ENCODE measurements at regions not wholly inside any gene's neighbourhood (a gene's known extent, or its start where the extent isn't known, plus 50 kb on each side); places are given as distances from the start of the nearest gene placed in this dataset.
"Not testable (repeated sequence)": the region's sequence is repeated elsewhere in the genome, so short reads cannot be mapped to it uniquely, and the experiment has no call there.

DNA sequence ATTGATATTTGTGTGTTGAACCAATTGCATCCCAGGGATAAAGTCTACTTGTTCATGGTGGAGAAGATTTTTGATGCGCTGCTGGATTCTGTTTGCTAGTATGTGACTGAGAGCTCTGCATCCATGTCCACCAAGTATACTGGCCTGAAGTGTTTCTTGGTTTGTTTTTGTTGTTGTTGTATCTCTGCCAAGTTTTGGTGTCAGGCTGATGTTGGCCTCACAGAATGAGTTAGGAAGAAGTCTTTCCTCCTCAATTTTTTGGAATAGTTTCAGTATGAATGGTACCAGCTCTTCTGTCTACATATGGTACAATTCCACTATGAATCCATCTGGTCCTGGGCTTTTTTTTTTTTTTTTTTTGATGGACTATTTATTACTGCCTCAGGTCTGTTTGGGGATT, 50.9 kb upstream of the OSTN start:
- DNase-seq (ENCODE audit: low read depth): no peak

DNA sequence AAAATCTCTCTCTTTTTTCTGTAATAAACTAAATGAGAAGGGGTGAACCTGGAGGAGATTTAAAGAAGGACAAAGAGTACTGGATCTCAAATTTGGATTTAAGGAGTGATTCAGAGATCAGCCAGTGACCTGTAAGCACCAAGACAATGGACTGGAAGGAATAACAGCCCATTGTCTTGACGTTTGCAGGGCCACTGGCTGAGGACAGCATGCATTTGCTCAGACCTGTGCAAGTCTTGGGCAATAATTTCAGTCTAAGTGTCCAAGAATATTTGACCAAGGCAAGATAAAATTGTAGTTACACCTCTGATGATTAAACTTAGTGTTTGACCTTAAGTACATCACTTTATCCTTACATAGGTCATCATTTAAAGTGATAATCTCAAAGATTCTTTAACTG, 55.8 kb upstream of the OSTN start:
- no peak for DNase-seq (ENCODE audit: low read depth)

DNA sequence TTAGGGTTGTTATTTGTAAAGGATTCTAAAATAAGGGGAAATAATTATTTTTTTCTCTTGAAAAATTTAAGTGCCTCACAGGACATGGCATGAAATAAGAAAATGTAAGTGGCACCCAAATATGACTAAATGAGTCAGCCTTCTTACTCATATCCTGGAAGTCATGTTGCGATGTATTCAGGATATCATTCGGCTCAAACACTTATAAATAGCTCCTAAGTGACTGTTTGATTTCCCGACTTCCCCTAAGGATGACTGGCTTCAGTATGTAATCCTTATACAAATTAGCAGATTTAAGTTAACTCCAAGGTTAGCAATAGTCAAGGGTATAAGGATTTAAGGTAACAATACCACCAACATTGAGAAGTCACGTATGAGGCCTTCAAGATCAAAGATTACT, 57.3 kb upstream of the OSTN start:
- peak; percentile 83 for DNase-seq (ENCODE audit: low read depth)

DNA sequence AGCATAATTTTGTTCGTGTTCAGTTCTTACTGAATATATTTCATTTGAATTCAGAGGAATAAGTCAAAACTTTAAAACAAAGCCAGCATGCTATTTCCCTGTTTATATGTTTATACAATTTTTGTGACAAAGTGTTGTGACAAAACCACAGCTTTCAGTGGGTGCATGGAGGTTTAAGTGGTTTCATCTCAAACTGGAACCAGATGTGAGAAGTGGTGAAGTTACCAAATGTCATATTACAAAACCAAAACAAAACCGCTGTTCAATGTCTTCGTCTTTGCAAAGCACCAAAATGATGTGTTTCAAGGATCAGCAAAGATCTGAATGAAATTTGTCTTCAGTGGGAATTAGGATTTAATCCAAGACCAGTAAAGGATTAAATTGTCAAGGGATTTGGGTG, 59.3 kb upstream of the OSTN start:
- peak; percentile 12 for DNase-seq (ENCODE audit: low read depth)

DNA sequence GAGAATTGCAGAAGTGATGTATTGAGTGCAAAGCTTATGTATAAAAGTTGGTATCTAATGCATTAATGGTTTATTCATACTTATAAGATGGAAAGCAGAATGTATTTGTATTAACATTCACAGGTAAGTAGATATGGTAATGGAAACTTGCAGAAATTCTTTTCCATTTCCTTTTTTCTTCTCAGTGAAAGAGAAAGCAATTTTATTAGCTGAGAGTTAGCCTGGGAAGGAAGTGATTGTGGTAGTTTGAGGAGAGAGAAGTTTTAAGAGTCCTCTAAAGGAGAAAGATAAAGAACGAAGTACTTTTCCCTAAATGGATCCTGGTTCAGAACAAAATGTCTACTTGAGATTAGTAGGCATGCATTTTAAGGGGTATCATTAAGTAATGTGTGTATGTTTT, 60.1 kb upstream of the OSTN start:
- DNase-seq (ENCODE audit: low read depth): no peak

DNA sequence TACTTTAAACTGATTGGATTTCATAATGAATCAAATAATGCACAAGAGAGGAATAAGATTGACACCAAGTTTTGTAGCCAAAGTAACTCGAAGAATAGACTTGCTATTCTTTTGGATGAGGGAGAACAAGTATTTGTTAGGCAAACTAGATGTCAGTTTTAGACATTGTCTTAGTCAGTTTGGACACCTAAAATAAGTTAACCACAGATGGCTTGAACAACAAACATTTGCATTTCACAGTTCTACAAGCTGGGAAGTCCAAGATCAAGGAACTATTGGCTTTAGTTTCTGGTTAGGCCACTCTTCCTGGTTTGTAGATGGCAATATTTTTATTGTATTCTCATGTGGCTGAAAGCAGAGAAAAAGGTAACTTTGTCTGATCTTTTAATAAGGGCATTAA, 61.3 kb upstream of the OSTN start:
- no peak for DNase-seq (ENCODE audit: low read depth)

DNA sequence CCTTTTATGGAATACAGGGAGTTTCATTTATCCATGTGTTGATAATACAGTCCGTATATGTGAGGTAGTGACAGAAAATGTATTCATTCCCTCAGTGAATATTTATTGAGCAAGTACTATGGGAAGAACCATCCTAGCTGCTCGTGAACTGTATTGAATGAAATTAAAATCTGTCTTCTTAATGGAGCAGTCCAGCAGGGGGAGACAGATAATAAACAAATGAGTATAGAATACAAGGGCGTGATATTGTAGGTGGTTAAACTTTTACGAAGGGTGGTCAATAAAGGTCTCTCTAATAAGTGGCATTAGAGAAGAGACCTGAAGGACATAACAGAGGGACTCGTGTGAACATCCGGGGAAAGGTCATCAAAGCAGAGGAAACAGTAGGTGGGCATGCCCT, 62.7 kb upstream of the OSTN start:
- no peak for DNase-seq (ENCODE audit: low read depth)

DNA sequence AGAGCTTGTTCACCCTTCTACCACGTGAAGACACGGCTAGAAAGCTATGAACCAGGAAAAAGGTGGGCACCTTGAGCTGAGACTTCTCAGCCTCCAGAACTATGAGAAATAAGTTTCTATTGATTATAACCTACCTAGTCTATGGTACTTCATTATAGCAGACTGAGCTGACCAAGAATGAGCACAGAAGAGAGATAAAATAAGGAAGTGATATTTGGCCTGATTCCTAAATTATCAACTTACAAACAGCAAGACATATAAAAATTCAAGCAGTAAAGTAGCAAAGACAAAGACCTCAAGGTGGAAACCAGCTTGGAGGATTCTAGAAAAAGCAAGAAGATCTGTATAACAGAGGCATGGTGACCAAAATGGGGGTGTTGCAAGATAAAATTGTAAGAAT, 63.9 kb upstream of the OSTN start:
- DNase-seq (ENCODE audit: low read depth): no peak

DNA sequence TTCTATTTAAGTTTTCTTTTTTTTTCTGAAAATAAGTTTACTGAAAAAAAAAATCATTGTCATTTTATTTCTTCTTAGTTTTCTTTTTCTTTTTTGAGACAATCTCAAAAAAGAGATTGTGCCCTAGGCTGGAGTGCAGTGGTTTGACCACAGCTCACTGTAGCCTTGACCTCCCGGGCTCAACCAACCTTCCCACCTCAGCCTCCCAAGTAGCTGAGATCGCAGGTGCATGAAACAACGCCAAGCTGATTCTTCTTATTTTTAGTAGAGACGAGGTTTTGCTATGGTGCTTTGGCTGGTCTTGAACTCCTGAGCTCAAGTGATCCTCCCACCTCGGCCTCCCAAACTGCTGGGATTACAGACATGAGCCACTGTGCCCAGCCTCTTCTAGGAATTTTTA, 65.7 kb upstream of the OSTN start:
- no peak for DNase-seq (ENCODE audit: low read depth)

DNA sequence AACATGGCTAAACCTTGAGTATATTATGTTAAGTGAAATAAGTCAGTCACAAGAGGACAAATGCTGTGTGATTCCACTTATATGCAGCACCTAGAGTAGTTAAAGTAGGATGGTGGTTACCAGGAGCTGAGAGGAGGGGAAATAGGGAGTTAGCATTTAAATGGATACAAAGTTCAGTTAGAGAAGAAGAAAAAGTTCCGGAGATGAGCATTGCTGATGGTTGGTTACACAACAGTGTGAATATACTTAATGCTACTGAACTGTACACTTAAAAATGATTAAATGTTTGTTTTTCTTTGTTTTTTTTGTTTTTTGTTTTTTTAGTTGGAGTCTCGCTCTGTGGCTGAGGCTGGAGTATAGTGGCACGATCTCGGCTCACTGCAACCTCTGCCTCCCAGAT, 67.7 kb upstream of the OSTN start:
- DNase-seq (ENCODE audit: low read depth): no peak

DNA sequence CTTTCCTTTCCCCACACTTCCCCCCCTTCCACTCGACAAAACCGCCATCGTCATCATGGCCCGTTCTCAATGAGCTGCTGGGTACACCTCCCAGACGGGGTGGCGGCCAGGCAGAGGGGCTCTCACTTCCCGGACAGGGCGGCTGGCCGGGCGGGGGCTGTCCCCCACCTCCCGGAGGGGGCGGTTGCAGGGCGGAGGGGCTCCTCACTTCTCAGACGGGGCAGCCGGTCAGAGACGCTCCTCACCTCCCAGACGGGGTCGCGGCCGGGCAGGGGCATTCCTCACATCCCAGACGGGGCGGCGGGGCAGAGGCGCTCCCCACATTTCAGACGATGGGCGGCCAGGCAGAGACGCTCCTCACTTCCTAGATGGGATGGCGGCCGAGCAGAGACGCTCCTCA, 74.2 kb upstream of the OSTN start:
- not testable (repeated sequence) for DNase-seq (ENCODE audit: low read depth)

DNA sequence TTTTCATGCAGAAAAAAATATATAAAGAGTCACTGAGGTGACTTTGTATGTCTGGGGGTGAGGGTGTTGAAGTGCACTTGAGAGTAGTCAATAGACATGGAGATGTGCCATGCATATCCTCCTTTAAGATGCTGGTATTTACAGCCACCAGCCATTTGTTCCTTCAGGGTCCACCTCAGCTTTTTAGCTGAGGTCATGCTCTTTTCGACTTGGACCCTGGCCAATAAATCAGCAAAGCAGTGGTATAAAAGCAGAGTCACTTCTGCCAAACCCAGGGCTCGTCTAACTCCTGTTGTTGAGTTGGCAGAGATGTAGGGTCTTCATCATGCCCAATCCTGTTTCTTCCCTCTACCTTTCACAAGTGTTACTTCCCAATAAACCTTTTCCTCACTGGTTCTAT, 75.1 kb upstream of the OSTN start:
- DNase-seq (ENCODE audit: low read depth): no peak

DNA sequence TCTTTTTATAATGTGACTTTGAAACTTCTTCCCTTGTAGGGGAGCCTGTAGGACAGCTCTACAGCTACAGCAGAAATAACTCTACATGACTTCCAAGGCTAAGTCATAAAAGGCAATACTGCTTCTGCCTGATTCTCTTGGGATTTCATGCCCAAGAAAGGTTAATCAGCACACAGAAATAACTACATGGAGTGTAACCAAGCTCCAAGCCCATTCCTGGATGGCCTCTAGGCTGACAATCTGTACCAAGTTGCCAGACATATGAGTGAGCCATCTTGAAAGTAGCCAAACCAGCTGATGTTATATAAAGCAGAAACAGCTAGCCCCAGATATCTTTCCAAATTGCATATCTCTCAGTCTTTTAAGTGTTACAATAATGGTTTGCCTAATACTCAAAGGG, 75.8 kb upstream of the OSTN start:
- DNase-seq (ENCODE audit: low read depth): peak; percentile 6

DNA sequence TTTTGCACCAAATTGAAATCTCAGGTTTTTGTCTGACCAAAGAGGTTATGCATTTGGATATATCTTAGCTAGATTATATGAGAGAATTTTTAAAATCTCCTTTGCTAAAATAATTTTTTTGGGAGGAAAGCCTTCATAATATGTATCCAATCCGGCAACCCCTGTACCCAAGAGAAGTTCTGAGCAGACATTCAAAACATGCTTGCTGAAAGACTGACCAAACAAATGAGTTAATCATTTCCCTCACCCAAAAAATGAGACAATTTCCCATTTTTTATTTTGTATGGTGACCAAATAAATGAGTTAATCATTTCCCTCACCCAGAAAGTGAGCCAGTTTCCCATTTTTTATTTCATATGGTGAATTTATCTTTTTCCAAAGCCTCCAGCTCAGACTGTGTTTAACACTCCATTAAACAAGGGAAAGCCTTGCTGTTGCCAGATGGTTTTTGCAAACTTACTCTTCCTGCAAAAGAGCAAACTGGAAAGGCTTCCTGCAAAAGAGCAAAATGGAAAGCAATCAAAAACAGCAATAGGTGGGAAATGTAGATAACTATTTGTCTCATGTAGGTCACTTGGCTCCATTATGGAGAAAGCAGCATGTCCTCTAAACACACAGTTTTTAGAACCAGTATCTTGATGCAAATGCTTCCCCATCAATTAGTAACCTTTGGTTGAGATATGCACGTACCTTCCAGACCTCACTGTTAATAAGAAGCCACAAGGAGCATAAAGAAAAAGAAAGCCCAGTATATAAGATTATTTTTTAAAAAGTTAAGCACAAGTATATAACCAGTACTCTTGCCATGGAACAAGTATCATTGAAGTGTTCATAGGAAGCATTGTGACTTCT, 78.4 kb upstream of the OSTN start:
- DNase-seq (ENCODE audit: low read depth): no peak

DNA sequence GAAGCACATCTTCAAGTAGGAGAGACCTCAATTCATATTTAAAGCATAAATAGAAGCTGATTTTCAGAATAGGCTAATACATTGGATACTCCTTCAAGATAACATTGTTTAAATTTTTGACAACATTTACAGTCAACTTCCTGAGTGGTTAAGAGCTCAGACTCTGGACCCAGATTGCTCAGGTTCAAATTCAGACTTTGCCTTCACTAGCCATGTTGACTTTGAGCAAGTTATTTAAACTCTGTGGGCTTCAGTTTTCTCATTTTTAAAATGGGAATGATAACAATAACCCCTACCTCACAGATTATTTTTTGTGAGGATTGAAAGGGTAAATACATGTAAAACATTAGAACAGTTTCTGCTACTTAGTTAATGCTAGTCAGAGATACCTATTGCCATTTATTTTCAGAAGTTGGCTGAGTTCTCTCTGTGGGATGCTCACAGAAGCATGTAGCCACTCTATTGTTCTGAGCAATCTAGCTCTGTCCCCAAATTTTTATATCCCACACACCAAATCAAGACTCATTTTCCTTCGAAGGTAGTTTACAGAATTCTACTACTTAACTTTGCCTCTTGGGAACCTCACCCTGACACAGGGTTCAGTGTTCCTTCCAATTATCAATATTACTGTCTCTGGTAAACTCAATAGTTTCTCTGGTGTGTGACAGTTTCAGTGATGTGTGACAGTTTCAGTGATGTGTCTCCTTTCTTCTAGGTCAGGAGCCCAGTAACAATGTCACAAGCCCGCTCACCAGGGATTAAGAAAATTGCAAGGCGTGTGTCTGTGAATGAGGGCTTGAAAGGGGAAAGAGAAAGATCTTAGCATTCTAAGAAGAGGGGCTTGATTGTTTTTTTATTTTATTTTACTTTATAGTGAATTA, 79.4 kb upstream of the OSTN start:
- no peak for DNase-seq (ENCODE audit: low read depth)

DNA sequence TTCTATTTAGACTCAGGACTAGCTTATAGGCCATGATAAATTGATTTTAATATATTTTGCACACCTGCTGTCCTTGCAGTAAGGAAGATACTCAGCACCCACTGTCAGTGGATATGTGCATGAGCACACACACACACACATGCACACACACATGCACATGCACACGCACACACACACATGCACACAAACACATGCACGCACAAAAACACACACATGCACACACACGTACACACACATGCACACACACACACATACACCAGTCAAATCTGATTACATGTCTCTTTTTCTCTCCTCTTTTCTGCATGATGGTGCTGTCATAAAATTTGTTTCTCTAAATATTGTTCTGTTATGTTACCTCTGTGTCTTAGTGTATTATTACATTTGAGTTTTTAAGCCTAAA, 87.3 kb upstream of the OSTN start:
- DNase-seq (ENCODE audit: low read depth): no peak

DNA sequence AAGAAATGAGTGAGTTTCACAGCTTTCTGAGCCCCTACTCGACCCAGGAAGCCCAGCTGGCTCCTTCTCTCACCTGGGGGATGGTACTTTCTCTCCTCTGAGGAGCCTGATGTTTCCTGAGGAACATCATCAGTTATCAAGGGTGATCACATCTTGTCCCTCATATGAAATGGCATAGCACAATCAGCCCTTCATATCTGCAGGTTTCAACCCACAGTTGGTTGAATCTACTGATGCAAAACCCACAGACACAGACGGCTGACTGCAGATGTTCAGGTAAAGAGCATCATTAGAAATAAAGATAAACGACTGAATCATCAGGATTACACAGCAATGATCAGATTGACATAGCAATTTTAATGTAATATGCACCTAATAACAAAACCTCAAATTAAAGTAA, 93.6 kb upstream of the OSTN start:
- DNase-seq (ENCODE audit: low read depth): no peak

DNA sequence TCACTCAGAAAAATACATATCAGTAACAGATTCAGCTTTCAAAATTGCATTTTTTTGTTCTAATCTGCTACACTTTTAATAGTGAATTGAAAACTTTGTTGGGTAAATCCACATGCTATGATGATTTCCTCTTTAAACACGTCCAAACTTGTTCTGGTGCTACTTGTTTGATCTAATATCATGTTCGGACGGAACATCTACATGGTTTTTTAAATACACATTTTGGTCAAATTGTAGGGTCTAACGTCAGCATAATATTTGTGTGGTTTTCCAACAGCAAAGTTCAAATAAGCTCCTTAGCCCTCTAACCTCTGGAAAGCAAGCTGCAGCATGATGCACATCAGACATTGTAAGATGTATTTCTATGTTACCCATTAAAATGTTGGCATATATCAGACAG, 98.5 kb upstream of the OSTN start:
- no peak for DNase-seq (ENCODE audit: low read depth)

DNA sequence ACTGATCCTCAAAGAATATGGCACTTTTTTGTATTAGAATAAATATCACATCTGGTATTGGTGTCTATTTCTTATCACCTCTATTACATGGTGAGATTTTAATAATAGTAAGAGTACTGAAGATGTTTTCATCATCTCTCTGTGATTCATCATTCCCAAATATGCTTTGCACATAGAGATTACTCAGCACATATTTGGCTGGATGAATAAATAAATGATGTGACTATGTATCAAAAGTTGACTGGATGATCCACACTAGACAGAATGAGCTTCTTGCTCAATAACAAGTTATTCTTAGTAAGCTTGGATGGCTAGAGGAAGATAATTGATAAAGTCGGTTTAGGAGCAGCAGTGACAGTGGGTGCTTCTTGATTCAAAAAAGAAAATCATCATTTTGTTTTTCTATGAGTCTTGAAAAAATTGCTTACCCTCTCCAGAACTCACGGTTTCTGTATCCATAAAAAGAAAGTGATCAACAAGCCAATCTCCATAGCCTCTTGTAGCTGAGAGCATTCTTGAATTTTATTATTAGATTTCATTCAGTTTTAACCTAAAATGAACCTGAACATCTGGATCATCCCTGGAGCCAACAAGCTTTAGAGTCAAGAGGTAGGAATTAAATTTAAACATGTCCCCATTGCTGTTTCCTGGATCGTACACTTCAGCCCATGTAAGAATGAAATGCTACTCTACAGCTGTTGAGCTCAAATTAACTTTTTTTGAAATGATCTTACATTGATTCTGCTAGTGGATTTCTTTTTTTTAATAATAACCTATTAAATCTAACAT, 104.8 kb upstream of the OSTN start:
- DNase-seq (ENCODE audit: low read depth): peak; percentile 90

DNA sequence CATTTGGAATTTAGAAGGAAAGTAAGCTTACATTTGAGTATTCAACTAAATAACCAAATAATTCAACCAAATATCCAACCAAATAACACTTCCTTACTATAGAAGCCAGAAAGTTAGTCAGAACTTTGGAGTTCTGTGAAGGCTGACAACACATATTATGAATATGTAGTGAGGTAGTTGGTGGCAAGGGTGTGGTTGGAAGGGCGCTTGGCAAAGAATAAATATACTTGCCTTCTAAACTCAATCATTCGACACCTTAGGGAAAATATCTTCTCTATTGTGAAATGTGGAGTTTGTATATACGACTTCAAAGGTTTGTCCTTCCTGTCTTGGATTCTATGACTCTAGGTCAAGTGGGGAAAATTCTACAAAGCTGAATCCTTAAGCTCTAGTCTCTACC, 111.7 kb upstream of the OSTN start:
- peak; percentile 14 for DNase-seq (ENCODE audit: low read depth)

DNA sequence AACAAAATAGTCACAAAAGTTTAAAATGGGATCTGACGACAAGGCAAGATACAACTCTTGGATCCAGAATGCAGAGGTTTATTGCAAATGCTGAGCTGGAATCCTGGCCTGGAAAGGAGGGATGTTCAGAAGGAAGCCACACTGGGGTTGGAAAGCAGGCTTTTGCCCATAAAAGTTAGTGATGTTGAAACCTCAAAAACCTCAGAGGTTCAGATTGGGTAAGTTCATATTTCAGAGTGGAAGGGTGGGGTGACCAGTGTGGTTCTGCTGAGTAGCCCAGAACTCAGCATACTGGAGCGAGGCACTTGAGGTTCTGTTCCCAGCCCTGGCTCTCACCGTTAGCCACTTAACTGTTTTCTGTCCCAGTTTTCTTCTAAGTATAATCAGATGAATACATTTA, 114.0 kb upstream of the OSTN start:
- DNase-seq (ENCODE audit: low read depth): peak; percentile 85

DNA sequence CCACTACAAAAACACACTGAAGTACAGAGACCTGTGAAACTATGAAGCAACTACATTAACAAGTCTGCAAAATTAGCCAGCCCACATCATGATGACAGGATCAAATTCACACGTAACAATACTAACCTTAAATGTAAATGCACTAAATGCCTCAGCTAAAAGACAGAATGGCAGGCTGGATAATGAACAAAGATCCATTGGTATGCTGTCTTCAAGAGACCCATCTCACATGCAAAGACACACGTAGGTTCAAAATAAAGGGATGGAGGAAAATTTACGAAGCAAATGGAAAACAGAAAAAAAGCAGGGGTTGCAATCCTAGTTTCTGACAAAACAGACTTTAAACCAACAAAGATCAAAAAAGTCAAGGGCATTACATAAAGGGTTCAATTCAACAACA, 120.1 kb upstream of the OSTN start:
- not testable (repeated sequence) for DNase-seq (ENCODE audit: low read depth)
